Neuronal stem cell (in vitro differentiated cells): ENCODE measurements at regions not wholly inside any gene's neighbourhood (a gene's known extent, or its start where the extent isn't known, plus 50 kb on each side); places are given as distances from the start of the nearest gene placed in this dataset.
"Not testable (repeated sequence)": the region's sequence is repeated elsewhere in the genome, so short reads cannot be mapped to it uniquely, and the experiment has no call there.

Source experiments
- DNase-seq: peaks from one replicate; pipeline ENCODE4 v3.0.0-alpha.2; 2013; ENCODE audit warnings: low spot score
- H2AFZ ChIP-seq: one replicate; pipeline ENCODE4 v1.6.1; 2013; ENCODE audit warnings: mild to moderate bottlenecking, low read length, inconsistent platforms
- H2AK5ac ChIP-seq: 2 replicates; pipeline ENCODE4 v1.6.1; 2013; ENCODE audit warnings: low read depth, mild to moderate bottlenecking, inconsistent platforms, low read length, moderate library complexity, mixed read lengths
- H2BK120ac ChIP-seq: 2 replicates; pipeline ENCODE4 v1.6.1; 2013; ENCODE audit warnings: low read depth, mild to moderate bottlenecking, inconsistent platforms, low read length, moderate library complexity, mixed read lengths
- H2BK12ac ChIP-seq: one replicate; pipeline ENCODE4 v1.6.1; 2013; ENCODE audit warnings: low read length, inconsistent platforms
- H2BK15ac ChIP-seq: 2 replicates; pipeline ENCODE4 v1.6.1; 2013; ENCODE audit warnings: mild to moderate bottlenecking, low read length, inconsistent platforms, mixed read lengths
- H2BK5ac ChIP-seq: one replicate; pipeline ENCODE4 v1.6.1; 2013; ENCODE audit warnings: inconsistent platforms, mild to moderate bottlenecking, low read length, moderate library complexity
- H3K14ac ChIP-seq: one replicate; pipeline ENCODE4 v1.6.1; 2013; ENCODE audit warnings: low read length, inconsistent platforms
- H3K18ac ChIP-seq: 2 replicates; pipeline ENCODE4 v1.6.1; 2013; ENCODE audit warnings: low read length, inconsistent platforms
- H3K23ac ChIP-seq: 2 replicates; pipeline ENCODE4 v1.6.1; 2013; ENCODE audit warnings: low read depth, mild to moderate bottlenecking, mixed read lengths, low read length, inconsistent platforms; ENCODE audit not compliant: poor library complexity
- H3K27ac ChIP-seq: replicated peaks from 3 replicates; pipeline ENCODE4 v1.5.1; 2013; ENCODE audit warnings: low read length, inconsistent platforms
- H3K27me3 ChIP-seq, 3 experiments: 2 replicates each; pipeline ENCODE4 v1.6.1; 2013; ENCODE audit warnings: low read length in 3 of 3, mild to moderate bottlenecking in 2 of 3, inconsistent platforms in 1 of 3, low read depth in 1 of 3, mixed read lengths in 1 of 3, moderate library complexity in 1 of 3; ENCODE audit not compliant: control insufficient read depth in 3 of 3, insufficient read depth in 3 of 3
- H3K36me3 ChIP-seq, 2 donors: replicated peaks in 1 of 2; 2 replicates each; pipeline ENCODE4 v1.6.1; 2013; ENCODE audit warnings: low read length in 2 of 2; ENCODE audit not compliant: control insufficient read depth in 2 of 2, insufficient read depth in 2 of 2
- H3K4ac ChIP-seq: 2 replicates; pipeline ENCODE4 v1.6.1; 2013; ENCODE audit warnings: inconsistent platforms, mild to moderate bottlenecking, low read length, moderate library complexity
- H3K4me1 ChIP-seq, 2 donors: 1 replicate in 1 of 2; 2 replicates in 1 of 2; pipeline ENCODE4 v1.6.1; 2013; ENCODE audit warnings: low read length in 2 of 2, low read depth in 1 of 2; ENCODE audit not compliant: control insufficient read depth in 2 of 2, insufficient read depth in 1 of 2
- H3K4me2 ChIP-seq: one replicate; pipeline ENCODE4 v1.6.1; 2013; ENCODE audit warnings: mild to moderate bottlenecking, low read length, inconsistent platforms; ENCODE audit not compliant: insufficient read depth, poor library complexity, severe bottlenecking
- H3K4me3 ChIP-seq, 2 donors: 2 replicates each; pipeline ENCODE4 v1.5.1; 2013; ENCODE audit warnings: low read length in 2 of 2, mild to moderate bottlenecking in 2 of 2, inconsistent platforms in 1 of 2, moderate library complexity in 1 of 2
- H3K79me1 ChIP-seq: one replicate; pipeline ENCODE4 v1.6.1; 2013; ENCODE audit warnings: low read depth, mild to moderate bottlenecking, inconsistent platforms, low read length, moderate library complexity
- H3K9ac ChIP-seq: one replicate; pipeline ENCODE4 v1.6.1; 2013; ENCODE audit warnings: mild to moderate bottlenecking, low read depth, low read length, inconsistent platforms; ENCODE audit not compliant: poor library complexity
- H3K9me3 ChIP-seq, 2 donors: replicated peaks in 1 of 2; 2 replicates each; pipeline versions ENCODE3 to v1.6.1; 2013; ENCODE audit warnings: low read length in 2 of 2, mild to moderate bottlenecking in 2 of 2, inconsistent platforms in 1 of 2, low read depth in 1 of 2, mixed read lengths in 1 of 2, moderate library complexity in 1 of 2; ENCODE audit not compliant: control insufficient read depth in 2 of 2, insufficient read depth in 1 of 2
- H4K8ac ChIP-seq: one replicate; pipeline ENCODE4 v1.6.1; 2013; ENCODE audit warnings: low read depth, mild to moderate bottlenecking, inconsistent platforms, low read length, moderate library complexity
- H4K91ac ChIP-seq: one replicate; pipeline ENCODE4 v1.6.1; 2013; ENCODE audit warnings: low read length, low read depth, mild to moderate bottlenecking, inconsistent platforms; ENCODE audit not compliant: poor library complexity
- WGBS, 2 donors: extraction: QIAGEN DNeasy Blood & Tissue Kit; methylation state at CpG; one replicate each; pipeline ENCODE4 v1.1.7; 2013; ENCODE audit warnings: missing lambda C conversion rate in 2 of 2, mixed read lengths in 1 of 2; ENCODE audit not compliant: insufficient read length in 2 of 2, insufficient replicate concordance in 1 of 2; ENCODE audit errors: extremely low coverage in 2 of 2; 5-methylcytosine and 5-hydroxymethylcytosine counted together

- H3K18ac ChIP-seq = no peak overlapping the region
Observed at GRCh38 chr16:26827386-26827785, 239.3 kb upstream of the C16orf82 start.

GRCh38 chr16:26830428-26831127, 236.1 kb upstream of the C16orf82 start:
- no peak for DNase-seq
- no peak overlapping the region for H3K14ac ChIP-seq
- H3K9me3 ChIP-seq = no peaks in the 10 kb centered on the region
- H3K9ac ChIP-seq = no peak overlapping the region
- no peak overlapping the region for H3K4ac ChIP-seq
- H4K91ac ChIP-seq = no peak overlapping the region
- no CpG with 5 or more reads among the region's 5 CpGs for WGBS, 2 donors
- H2AK5ac ChIP-seq = no peak overlapping the region
- peaks cover 0 to 3% of the 10 kb centered on the region in 2 donors for H3K4me1 ChIP-seq
- no peak overlapping the region for H2BK5ac ChIP-seq
- H3K27ac ChIP-seq = no peak overlapping the region
- H3K36me3 ChIP-seq = no peaks in the 10 kb centered on the region
- no peak overlapping the region for H2BK12ac ChIP-seq
- H3K23ac ChIP-seq = no peak overlapping the region
- no peaks in the 10 kb centered on the region for H3K79me1 ChIP-seq
- H2AFZ ChIP-seq = no peak overlapping the region
- no peak overlapping the region for H3K18ac ChIP-seq
- no peak overlapping the region for H3K4me2 ChIP-seq
- H2BK120ac ChIP-seq = no peak overlapping the region
- H2BK15ac ChIP-seq = no peak overlapping the region
- H3K4me3 ChIP-seq = no peak overlapping the region
- H3K27me3 ChIP-seq = no peaks in the 10 kb centered on the region
- no peak overlapping the region for H4K8ac ChIP-seq

More at GRCh38 chr16:26827386-26827785, 239.3 kb upstream of the C16orf82 start:
- DNase-seq = no peak
- H3K4me3 ChIP-seq = no peak overlapping the region
- no peak overlapping the region for H4K8ac ChIP-seq
- H2BK15ac ChIP-seq = no peak overlapping the region
- no peak overlapping the region for H2AK5ac ChIP-seq
- no CpG with 5 or more reads among the region's 4 CpGs for WGBS, 2 donors
- H2BK120ac ChIP-seq = no peak overlapping the region
- no peak overlapping the region for H2AFZ ChIP-seq
- no peak overlapping the region for H3K4me2 ChIP-seq
- H3K23ac ChIP-seq = no peak overlapping the region
- no peak overlapping the region for H3K14ac ChIP-seq
- H2BK5ac ChIP-seq = no peak overlapping the region
- no peaks in the 10 kb centered on the region for H3K27me3 ChIP-seq
- no peak overlapping the region for H3K4ac ChIP-seq
- H3K27ac ChIP-seq = no peak overlapping the region
- no peak overlapping the region for H4K91ac ChIP-seq
- H3K4me1 ChIP-seq = peaks cover 0 to 3% of the 10 kb centered on the region in 2 donors
- H3K9me3 ChIP-seq = no peaks in the 10 kb centered on the region
- H3K9ac ChIP-seq = no peak overlapping the region
- H3K36me3 ChIP-seq = no peaks in the 10 kb centered on the region
- no peak overlapping the region for H2BK12ac ChIP-seq
- H3K79me1 ChIP-seq = no peaks in the 10 kb centered on the region

- H3K27me3 ChIP-seq, H4K91ac ChIP-seq, H3K23ac ChIP-seq, H3K4me3 ChIP-seq, H3K9me3 ChIP-seq, H2AFZ ChIP-seq, H2BK15ac ChIP-seq, H3K9ac ChIP-seq, H3K36me3 ChIP-seq, H2BK5ac ChIP-seq, H3K18ac ChIP-seq, H2BK120ac ChIP-seq, H3K79me1 ChIP-seq, H2AK5ac ChIP-seq, H3K27ac ChIP-seq, H3K4me2 ChIP-seq, H3K14ac ChIP-seq, DNase-seq, H3K4me1 ChIP-seq, H4K8ac ChIP-seq, H3K4ac ChIP-seq: not testable (repeated sequence)
- H2BK12ac ChIP-seq = peak overlapping the region; percentile 41
- WGBS, 2 donors = no CpG with 5 or more reads among the region's 31 CpGs
Observed at GRCh38 chr16:26836114-26836513, 230.6 kb upstream of the C16orf82 start.

- no peaks in the 10 kb centered on the region for H3K9me3 ChIP-seq
- H3K18ac ChIP-seq = no peak overlapping the region
- no peak overlapping the region for H4K91ac ChIP-seq
- no peak overlapping the region for H3K4me3 ChIP-seq
- no peak overlapping the region for H3K4ac ChIP-seq
- no peak overlapping the region for H2BK5ac ChIP-seq
- no peak overlapping the region for H2BK15ac ChIP-seq
- no peak overlapping the region for H3K27ac ChIP-seq
- H2BK12ac ChIP-seq = no peak overlapping the region
- no peaks in the 10 kb centered on the region for H3K4me1 ChIP-seq
- WGBS, 2 donors = no CpG with 5 or more reads among the region's 6 CpGs
- H2BK120ac ChIP-seq = no peak overlapping the region
- no peaks in the 10 kb centered on the region for H3K79me1 ChIP-seq
- H2AK5ac ChIP-seq = no peak overlapping the region
- no peak overlapping the region for H3K14ac ChIP-seq
- H3K9ac ChIP-seq = no peak overlapping the region
- no peaks in the 10 kb centered on the region for H3K27me3 ChIP-seq
- DNase-seq = no peak
- no peaks in the 10 kb centered on the region for H3K36me3 ChIP-seq
- H2AFZ ChIP-seq = no peak overlapping the region
- no peak overlapping the region for H3K23ac ChIP-seq
- no peak overlapping the region for H4K8ac ChIP-seq
- H3K4me2 ChIP-seq = no peak overlapping the region
Observed at GRCh38 chr16:26838931-26839330, 227.8 kb upstream of the C16orf82 start.
